Mesodermal cell (in vitro differentiated cells): ENCODE measurements at regions not wholly inside any gene's neighbourhood (a gene's known extent, or its start where the extent isn't known, plus 50 kb on each side); places are given as distances from the start of the nearest gene placed in this dataset.

Experiments used
- H3K27ac ChIP-seq: 2 replicates; pipeline ENCODE4 v1.7.0; 2013; ENCODE audit warnings: mild to moderate bottlenecking, low read depth, low read length, moderate library complexity; ENCODE audit not compliant: severe bottlenecking
- H3K36me3 ChIP-seq: 2 replicates; pipeline ENCODE4 v1.7.1; 2013; ENCODE audit warnings: mild to moderate bottlenecking, low read length, moderate library complexity; ENCODE audit not compliant: control insufficient read depth, insufficient read depth
- H3K4me1 ChIP-seq: one replicate; pipeline ENCODE4 v1.7.1; 2013; ENCODE audit warnings: mild to moderate bottlenecking, low read length; ENCODE audit not compliant: insufficient read depth, control insufficient read depth, poor library complexity, severe bottlenecking
- H3K4me3 ChIP-seq: 2 replicates; pipeline ENCODE4 v1.7.0; 2013; ENCODE audit warnings: low read length, control low read depth, mild to moderate bottlenecking; ENCODE audit not compliant: insufficient read depth, poor library complexity, severe bottlenecking; ENCODE audit errors: extremely low read depth
- H3K9me3 ChIP-seq: 2 replicates; pipeline ENCODE4 v1.7.1; 2013; ENCODE audit warnings: mild to moderate bottlenecking, low read length, moderate library complexity; ENCODE audit not compliant: control insufficient read depth
- WGBS, 2 experiments: methylation state at CpG; one replicate each; pipeline ENCODE4 v1.1.5; 2013; ENCODE audit warnings: missing lambda C conversion rate in 2 of 2; ENCODE audit not compliant: insufficient coverage in 2 of 2; 5-methylcytosine and 5-hydroxymethylcytosine counted together

- no peak overlapping the region for H3K27ac ChIP-seq
- 92 to 95% methylated on average over 7 to 10 of the region's 12 CpGs for WGBS, 2 experiments
- H3K36me3 ChIP-seq, result no peaks in the 10 kb centered on the region
- no peaks in the 10 kb centered on the region for H3K4me1 ChIP-seq
- H3K9me3 ChIP-seq, result no peaks in the 10 kb centered on the region
- H3K4me3 ChIP-seq, result no peak overlapping the region
These were observed 100.4 kb downstream of the CD83 start for GRCh38 chr6:14217728-14218518.

GRCh38 chr6:14218519-14218800 lies 100.9 kb downstream of the CD83 start:
- H3K9me3 ChIP-seq, result no peaks in the 10 kb centered on the region
- H3K4me1 ChIP-seq, result no peaks in the 10 kb centered on the region
- no peak overlapping the region for H3K27ac ChIP-seq
- H3K36me3 ChIP-seq, result no peaks in the 10 kb centered on the region
- no CpG with 5 or more reads among the region's 1 CpG for WGBS, 2 experiments
- H3K4me3 ChIP-seq, result no peak overlapping the region

- Histone ChIP-seq H3K4me3 (no peak overlapping the region), H3K9me3 (no peaks in the 10 kb centered on the region), H3K36me3 (no peaks in the 10 kb centered on the region), H3K4me1 (peaks cover 3% of the 10 kb centered on the region), H3K27ac (no peak overlapping the region)
- 95 to 100% methylated on average over 2 to 5 of the region's 8 CpGs for WGBS, 2 experiments
These were observed 104.2 kb downstream of the CD83 start for GRCh38 chr6:14221564-14222279.

- Histone ChIP-seq H3K9me3 (no peaks in the 10 kb centered on the region), H3K4me3 (no peak overlapping the region), H3K4me1 (peaks cover 3% of the 10 kb centered on the region), H3K27ac (no peak overlapping the region), H3K36me3 (no peaks in the 10 kb centered on the region)
- 91% methylated on average over 6 to 7 of the region's 8 CpGs for WGBS, 2 experiments
These were observed 105.4 kb downstream of the CD83 start for GRCh38 chr6:14222956-14223355.

- no peak overlapping the region for H3K27ac ChIP-seq
- H3K9me3 ChIP-seq, result no peaks in the 10 kb centered on the region
- H3K36me3 ChIP-seq, result no peaks in the 10 kb centered on the region
- no peak overlapping the region for H3K4me3 ChIP-seq
- H3K4me1 ChIP-seq, result peaks cover 3% of the 10 kb centered on the region
- 94 to 100% methylated on average over 2 of the region's 8 CpGs for WGBS, 2 experiments
These were observed 107.0 kb downstream of the CD83 start for GRCh38 chr6:14224359-14225103.

- WGBS, 2 experiments, result no CpG with 5 or more reads among the region's 2 CpGs
- no peaks in the 10 kb centered on the region for H3K9me3 ChIP-seq
These were observed 108.6 kb downstream of the CD83 start for GRCh38 chr6:14226051-14226660.

GRCh38 chr6:14228571-14228970 lies 111.0 kb downstream of the CD83 start:
- WGBS, 2 experiments, result 90 to 94% methylated on average over 5 to 6 of the region's 7 CpGs
- Histone ChIP-seq H3K27ac (no peak overlapping the region), H3K36me3 (no peaks in the 10 kb centered on the region), H3K4me3 (no peak overlapping the region), H3K4me1 (peaks cover 3% of the 10 kb centered on the region), H3K9me3 (no peaks in the 10 kb centered on the region)

More at GRCh38 chr6:14226051-14226660, 108.6 kb downstream of the CD83 start:
- H3K4me1 ChIP-seq, result peaks cover 3% of the 10 kb centered on the region
- H3K4me3 ChIP-seq, result no peak overlapping the region
- H3K27ac ChIP-seq, result no peak overlapping the region
- no peaks in the 10 kb centered on the region for H3K36me3 ChIP-seq

GRCh38 chr6:14231071-14231483 lies 113.5 kb downstream of the CD83 start:
- H3K36me3 ChIP-seq, result no peaks in the 10 kb centered on the region
- 88% methylated on average over 2 to 6 of the region's 6 CpGs for WGBS, 2 experiments
- H3K27ac ChIP-seq, result no peak overlapping the region
- no peak overlapping the region for H3K4me3 ChIP-seq
- H3K9me3 ChIP-seq, result no peaks in the 10 kb centered on the region
- no peaks in the 10 kb centered on the region for H3K4me1 ChIP-seq

GRCh38 chr6:14231501-14232280 lies 114.1 kb downstream of the CD83 start:
- Histone ChIP-seq H3K9me3 (no peaks in the 10 kb centered on the region), H3K36me3 (no peaks in the 10 kb centered on the region), H3K27ac (no peak overlapping the region), H3K4me1 (no peaks in the 10 kb centered on the region), H3K4me3 (no peak overlapping the region)
- 90 to 91% methylated on average over 6 to 7 of the region's 7 CpGs for WGBS, 2 experiments

GRCh38 chr6:14232889-14233288 lies 115.3 kb downstream of the CD83 start:
- Histone ChIP-seq H3K27ac (no peak overlapping the region), H3K4me3 (no peak overlapping the region), H3K4me1 (no peaks in the 10 kb centered on the region), H3K9me3 (no peaks in the 10 kb centered on the region), H3K36me3 (no peaks in the 10 kb centered on the region)
- WGBS, 2 experiments, result 73 to 92% methylated on average over 1 to 2 of the region's 2 CpGs
